8988T (cell line): ENCODE measurements at regions not wholly inside any gene's neighbourhood (a gene's known extent, or its start where the extent isn't known, plus 50 kb on each side); places are given as distances from the start of the nearest gene placed in this dataset.
"Not testable (repeated sequence)": the region's sequence is repeated elsewhere in the genome, so short reads cannot be mapped to it uniquely, and the experiment has no call there.

Experiments
- DNase-seq: peaks from one replicate; pipeline ENCODE4 v3.0.0; 2011

DNA sequence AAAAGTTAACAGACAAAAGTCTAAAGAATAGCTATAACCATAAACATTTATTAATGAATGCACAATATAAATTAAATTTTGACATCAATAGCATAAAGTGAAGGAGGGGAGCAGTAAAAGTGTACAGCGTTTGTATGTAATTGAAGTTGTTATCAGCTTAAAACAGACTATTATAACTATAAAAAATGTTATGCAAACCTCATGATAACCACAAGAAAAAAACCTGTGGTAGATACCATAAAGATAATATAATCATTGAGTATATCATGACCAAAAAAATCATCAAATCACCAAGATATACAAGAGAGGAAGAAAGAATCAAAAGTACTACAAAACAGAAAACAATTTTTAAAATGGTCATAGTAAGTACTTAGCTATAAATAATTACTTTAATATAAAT is 122.1 kb upstream of the ID2 start:
- DNase-seq: no peak

DNA sequence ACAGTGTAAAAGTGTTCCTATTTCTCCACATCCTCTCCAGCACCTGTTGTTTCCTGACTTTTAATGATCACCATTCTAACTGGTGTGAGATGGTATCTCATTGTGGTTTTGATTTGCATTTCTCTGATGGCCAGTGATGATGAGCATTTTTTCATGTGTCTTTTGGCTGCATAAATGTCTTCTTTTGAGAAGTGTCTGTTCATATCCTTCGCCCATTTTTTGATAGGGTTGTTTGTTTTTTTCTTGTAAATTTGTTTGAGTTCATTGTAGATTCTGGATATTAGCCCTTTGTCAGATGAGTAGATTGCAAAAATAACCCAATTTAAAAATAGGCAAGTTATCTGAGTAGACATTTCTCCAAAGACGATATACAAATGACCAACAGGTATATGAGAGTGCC is 120.2 kb upstream of the ID2 start:
- DNase-seq: not testable (repeated sequence)

DNA sequence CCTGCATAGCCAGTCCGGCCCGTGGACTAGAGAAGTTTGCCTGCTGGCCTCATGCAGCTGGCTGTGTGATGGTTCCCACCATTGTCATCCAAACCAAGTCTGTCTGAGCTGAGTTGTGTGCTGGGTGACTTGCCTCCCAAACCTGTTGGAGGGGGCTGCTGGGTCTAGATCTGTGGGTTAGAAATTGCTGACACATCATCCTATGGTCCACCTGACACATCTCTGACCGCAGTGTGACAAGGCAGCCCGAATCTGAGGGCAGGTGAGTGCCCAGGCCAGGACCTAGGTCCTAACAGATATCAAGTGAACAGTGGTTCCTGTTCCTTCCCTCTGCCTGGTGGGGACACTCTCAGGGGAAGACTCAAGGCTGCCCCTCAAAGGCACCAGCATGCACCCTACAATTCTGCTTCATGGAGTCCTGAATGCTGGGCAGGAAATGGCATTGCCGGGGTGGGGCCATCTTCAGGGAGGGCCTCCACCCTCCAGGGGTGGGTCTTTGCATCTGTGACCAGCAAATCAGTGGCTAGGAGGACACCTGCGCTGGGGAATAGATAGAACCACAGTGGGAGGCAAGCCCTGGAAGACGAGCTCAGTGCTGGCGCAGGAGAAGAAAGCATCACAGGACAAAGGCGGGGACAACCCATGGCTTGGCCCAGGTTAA is 117.9 kb upstream of the ID2 start:
- DNase-seq: no peak

DNA sequence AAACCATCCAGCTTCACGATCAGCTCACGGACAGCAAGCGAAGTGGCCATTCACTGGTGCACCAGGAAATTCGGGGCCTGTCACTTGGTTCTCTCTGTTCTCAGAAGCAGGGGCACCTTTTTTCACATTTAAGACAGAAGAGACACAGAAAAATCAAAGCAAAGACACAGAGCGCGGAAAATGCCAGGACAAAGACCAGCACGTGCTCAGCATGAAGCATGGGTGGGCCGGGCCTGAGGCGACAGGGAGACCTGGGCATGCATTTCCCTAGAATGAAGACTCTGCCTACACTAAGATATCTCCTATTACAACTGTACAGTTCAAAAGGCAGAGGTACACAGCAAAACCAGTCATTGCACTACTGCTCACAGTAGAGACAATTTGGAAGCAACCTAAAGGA is 117.4 kb upstream of the ID2 start:
- no peak for DNase-seq

DNA sequence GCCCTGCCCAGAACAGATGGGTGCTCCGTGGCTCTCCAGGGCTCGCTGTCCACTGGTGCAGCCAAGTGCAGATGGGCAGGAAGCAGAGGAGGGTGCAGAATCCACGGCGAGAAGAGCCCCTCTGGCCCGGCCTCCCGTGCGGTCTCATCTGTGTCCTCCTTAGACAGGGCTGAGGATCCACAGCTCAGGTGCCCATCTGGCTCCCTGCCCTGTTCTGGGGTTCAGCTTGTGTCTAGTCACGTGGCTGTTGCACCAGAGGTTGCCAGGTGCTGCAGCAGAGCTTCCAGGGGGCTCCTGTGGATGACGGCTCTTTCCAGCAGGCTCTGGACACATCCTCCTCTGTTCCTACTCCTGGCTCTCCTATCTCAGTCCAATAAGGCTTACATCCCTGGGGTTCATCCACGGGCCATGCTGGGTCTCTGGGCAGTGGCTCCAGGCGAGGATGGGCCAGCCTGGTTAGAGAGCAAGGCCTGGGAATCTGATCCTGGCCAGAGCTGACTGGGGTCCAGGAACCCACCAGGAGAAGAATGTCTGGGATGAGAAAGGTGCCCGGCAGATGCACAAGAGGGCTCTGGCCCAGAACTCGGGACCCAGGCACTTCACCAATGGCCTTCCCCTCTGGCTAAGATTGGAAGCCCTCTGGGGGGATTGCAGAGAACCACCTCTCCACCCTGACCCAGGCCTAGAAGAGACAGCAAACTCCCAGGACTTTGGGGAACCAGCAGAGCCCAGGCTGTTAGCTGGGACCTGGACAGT is 116.3 kb upstream of the ID2 start:
- DNase-seq: no peak

DNA sequence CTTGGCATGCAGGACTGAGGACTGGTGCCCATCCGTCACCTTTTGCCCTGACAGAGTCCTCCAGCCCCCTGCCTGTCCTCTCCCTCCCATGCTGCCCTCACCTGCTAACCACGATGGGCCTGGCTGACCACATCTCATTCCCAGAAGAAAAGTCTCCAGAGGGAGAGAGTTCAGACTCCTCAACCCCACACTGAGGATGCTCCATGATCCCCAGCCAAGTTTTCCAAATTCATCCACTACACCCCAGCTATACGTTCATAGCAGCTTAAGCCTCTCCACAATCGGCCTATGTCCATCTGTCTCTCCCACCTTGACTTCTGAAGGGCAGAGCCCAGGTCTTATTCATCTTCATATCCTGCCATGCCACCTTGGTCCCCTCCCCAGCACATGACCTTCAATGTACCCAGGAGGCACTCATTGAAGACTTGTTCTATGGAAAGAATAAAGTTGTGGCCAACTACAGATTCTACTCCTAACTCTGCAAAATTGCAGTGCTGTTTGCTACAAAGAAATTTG is 115.6 kb upstream of the ID2 start:
- DNase-seq: no peak

DNA sequence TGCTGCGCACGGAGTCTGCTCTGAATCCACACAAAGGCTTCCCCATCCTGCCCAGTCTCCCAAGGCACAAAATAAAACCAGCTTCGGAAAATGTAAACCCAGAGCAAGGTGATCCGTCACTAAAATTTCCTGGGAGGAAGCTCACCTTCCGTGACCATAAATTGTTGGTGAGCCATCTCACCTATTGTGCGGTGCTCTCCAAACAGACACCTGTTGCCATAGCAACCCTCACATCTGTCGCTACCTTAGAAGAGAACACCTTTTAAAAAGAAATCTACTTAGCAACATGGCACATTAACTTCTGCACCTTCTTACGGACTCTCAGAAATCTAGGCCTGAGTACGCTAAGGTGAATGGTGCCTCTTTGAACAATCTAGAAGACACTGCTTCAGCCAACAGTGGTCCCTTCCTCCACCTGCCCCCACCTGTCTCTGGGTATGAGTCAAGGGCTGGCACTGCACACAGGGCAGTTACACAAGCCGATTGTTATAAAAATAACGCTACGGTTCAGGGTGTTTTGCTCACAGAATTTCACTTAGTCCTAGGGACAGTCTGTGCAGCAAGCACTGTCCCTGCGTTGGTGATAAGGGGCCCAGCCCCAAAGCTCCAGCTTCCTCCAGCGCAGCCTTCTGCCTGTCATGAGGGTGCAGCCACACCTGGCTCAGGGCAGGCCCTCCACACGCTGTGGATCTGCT is 114.9 kb upstream of the ID2 start:
- no peak for DNase-seq

DNA sequence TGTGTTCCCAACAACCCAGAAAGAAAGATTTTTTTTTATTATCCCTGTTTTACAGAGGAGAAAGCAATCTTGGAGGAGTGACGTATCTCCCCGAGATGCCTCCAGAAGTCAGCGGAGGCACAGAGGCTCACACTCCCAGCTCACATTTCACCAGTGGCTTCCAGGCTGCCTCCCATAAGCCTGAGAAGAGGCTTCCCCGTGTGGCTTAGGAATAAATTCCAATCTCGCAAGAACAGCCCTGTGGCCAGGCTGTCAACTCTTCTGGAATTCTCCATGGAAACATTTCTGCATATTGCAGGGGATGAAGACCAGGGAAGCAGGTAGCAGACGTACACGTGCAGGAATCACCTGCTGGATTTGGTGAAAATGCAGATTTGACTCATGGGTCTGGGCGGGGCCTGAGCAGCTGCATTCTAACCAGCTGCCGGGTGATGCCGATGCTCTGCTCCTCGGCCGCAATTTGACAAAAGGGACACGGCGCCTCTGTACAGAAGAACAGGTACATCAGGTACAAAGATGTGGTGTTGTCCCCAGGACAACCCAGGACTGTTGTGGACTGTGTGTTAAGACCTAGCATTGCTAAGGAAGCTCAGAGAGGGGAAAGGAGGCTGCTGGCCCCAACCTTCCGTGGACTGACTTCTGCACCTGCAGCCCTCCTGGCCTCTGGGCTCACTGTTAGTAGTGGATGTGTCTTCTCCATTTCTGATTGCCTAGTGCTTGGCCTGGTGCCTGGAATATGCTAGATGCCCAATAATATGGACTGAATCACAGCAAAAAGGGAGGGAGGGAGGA is 114.2 kb upstream of the ID2 start:
- DNase-seq: no peak

DNA sequence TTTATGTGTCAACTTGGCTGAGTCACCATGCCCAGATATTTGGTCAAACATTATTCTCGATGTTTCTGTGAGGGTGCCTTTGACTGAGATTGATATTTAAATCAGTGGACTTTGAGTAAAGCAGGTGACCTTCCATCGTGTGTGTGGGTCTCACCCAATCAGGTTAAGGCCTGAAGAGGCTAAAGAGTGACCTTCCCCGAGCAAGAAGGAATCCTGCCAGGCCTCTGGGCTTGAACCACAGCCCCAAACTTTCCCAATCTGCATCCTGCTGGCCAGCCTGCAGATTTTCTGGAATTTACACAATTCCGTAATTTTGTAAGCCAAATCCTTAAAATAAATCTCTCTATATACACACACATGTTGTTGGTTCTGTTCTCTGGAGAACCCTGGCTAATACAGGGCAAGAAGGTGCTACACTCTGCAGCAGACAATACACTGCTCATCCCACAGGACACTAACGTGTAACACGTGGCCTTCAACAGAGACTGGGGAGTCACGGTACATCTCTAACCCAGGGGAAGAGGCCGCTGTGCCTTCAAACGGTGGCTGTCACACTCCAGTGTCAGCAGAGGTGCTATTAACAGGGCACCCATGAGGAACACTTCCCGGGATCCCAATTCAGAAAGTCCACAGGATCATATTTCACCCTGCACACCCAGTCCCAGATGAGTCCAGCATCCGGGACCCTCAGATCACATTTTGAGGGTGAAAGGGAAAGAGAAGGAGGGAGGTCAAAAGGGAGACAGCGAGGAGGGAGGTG is 113.1 kb upstream of the ID2 start:
- DNase-seq: no peak

DNA sequence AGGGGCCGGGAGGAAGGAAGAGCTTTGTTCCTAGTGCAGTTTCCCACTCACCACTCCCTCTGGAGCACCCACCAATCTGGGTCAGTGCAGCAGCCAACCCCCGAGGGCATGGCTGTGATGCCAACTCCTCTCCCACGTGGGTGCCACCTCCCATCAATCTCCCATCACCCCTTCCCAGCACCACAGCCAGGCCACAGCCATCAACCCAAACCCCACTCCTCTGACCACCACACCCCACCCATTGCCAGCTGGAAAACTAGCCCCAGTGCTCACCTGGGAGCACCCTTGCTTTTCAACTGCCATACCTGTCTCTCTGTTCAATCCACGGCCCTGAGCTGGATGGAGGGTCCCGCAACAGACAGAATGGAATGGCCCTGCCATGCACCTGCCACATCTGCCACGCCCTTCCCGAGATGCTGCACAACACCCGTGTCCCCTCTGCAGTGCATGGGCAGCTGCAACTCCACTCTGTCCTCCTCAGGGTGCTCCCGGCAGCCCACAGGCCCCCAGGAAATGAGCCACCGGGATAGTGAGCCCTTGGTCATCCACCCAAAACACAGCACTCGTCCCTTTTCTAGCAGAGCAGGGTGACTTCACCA is 112.4 kb upstream of the ID2 start:
- DNase-seq: no peak

DNA sequence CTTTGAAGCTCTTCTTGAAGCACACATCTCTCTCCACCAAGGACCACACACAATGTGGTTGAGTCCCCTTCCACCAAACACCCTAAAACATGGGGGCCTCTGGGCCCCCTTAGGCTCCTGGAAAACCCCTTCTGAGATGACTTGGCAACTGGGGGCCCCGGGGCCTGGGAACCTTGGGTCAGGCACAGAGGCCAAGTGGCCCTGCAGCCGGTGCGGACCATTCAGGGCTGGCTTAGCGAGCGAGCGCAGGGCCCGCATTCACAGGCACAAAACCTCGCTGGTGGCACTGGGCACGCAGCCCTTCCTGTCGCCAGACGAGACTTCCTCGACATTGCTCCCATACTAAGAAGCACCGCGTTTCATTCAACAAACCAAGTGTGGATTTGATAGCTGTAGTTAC is 111.2 kb upstream of the ID2 start:
- DNase-seq: no peak

DNA sequence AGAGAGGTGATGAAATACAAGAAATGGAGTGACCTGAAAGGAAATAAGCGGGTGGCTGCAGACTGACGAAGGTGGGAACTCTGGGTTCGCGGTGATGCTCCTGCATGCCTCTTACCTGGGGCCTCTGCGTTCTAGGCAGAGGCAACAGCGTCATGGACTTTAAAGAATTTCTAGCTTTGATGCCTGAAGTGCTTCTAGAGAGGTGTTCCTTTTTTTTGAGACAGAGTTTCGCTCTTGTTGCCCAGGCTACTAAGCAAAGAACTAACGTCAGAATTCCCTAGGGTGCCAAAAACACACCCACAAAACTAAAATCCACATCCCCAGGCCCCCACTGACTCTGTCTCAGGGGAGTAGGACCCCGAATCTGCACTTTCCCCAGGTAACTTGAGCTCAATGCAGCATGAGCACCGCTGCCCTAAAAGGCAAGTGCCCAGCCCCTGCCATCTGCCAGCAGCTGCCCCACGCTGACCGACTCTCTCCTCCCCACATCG is 110.5 kb upstream of the ID2 start:
- no peak for DNase-seq

DNA sequence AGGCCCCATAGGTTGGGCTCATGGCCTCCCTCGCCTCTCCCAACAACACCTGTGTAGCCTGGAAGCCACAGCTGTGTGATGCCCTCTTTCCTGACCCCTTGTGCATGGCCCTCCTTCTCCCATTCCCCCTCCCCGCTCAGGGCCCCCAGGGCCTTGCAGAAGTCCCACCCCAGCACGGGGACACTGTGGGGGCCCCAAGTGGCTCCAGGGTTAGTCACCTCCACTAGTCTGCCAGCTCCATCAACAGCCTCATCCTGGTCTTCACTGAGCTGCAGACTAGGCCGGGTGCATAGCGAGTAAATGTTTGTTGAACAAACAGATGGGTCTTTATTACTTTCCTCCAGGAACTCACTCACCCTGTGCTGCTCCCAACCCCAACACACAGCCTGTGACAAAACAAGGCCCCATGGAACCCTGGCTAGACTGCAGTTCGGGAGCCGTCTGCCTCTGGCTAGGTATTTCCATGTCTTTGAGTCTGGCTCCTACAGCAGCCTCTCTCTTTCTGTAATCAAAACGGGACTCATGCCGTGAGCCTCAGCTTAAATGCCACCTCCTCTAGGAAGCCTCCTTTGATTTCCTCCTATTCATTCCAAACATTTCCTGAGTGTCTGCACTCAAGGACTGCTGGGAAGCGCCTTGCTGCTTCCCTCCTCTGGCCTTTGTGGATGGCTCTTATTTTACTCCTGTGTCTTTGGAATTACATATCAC is 109.9 kb upstream of the ID2 start:
- DNase-seq: no peak

DNA sequence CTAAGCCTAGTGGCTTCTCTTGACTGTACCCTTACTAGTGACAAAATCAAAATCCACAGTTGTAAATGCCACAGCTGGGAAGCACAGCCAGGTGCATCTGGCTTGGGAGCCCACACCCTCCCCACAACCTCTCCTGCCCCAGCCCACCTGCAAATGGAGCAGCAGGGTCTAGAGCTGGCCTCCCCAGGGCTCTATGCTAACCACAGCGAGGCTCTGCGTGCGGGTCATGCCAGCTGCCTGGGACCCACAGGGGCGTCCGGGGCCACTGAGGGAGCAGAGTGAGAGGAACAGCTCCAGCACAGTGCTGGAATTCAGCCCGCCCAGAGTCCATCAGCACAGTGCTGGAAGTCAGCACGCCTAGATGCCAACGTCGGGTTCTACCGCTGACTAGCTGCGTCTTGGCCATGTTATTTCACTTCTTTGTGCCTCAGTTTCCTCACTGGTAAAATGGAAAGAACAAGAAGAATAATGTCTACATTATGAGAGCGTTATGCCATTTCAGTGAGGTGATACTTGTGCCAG is 109.1 kb upstream of the ID2 start:
- DNase-seq: no peak

DNA sequence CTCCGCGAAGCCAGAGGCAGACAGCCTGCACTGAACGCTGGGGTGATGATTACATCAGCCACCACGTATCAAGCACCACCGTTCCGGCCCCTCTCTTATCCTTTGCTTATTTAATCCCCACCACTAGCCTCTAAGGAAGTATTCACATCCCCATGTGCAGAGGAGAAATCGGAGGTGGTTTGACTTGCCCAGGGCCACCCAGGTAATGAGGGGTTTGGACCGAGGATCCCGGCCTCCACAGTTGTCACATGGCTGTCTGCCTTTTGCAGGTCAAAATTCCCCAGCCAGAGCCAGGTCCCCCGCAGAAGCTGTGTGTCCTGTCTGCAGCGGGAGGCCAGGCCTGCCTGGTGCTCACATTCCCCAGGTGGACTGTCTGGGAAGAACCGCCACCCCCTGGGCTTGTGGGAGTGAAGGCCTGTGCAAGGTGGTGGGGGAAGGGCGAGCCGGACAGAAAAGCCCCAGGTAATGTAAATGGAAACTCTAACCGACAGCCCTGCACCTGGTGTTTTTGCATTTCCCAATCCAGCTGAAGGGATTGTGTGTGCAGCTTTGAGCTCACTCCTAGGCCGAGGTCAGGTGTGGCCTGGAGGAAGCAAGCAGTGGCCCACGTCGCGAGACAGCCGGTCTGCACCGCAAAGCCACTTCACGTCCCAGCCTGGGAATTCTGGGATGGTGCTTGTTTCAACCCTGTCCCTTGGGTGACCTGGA is 108.5 kb upstream of the ID2 start:
- no peak for DNase-seq

DNA sequence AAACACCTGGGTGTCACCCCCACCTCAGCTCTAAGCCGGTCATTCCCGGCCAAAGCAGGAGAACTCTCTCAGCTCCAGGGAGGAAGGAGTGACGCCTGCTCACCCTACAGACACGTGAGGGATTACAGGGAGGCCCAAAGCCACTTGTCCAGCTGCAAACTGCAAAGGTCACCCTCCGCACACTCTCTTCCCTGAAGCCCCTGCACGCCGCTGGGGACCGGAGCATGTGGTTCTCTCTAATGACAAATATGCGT is 108.0 kb upstream of the ID2 start:
- DNase-seq: no peak

DNA sequence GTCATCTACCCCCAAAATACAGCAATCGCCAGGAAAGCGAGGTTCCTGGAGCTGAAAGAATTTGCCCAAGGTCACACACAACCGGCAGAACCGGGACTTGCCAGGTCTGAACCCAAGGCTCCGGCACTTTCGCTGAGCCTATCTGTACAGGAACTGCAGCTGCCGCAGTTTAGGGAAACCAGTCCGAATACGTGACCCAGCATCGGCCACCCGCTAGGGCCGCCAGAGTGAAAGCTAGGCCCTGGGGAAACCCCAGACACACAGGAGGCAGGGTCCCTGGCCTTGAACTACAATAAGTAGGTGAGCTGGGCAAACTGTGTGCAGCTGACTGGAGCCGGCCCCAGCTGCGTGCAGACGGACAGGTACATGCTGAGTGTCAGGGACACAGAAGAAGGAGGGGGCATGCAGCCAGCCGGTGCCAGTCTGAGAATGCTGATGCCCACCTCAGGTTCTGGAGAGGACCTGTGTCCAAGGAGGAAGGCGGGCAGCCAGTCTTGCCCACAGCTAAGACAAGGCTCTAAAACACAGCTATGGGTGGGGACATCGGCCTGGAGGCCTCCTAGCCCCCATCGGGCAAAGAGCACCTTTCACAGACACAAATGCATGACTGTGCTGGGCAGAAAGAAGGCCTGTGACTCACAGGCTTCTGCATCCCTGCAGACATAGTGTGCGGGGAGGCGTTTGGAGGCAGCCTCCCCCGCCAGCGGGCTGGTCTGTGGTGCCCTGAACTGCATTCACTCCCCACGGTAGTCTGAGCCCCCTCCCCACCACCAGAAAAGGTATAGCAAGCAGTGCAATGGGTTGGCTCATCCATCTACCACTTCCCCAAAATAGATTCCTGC is 107.4 kb upstream of the ID2 start:
- no peak for DNase-seq

DNA sequence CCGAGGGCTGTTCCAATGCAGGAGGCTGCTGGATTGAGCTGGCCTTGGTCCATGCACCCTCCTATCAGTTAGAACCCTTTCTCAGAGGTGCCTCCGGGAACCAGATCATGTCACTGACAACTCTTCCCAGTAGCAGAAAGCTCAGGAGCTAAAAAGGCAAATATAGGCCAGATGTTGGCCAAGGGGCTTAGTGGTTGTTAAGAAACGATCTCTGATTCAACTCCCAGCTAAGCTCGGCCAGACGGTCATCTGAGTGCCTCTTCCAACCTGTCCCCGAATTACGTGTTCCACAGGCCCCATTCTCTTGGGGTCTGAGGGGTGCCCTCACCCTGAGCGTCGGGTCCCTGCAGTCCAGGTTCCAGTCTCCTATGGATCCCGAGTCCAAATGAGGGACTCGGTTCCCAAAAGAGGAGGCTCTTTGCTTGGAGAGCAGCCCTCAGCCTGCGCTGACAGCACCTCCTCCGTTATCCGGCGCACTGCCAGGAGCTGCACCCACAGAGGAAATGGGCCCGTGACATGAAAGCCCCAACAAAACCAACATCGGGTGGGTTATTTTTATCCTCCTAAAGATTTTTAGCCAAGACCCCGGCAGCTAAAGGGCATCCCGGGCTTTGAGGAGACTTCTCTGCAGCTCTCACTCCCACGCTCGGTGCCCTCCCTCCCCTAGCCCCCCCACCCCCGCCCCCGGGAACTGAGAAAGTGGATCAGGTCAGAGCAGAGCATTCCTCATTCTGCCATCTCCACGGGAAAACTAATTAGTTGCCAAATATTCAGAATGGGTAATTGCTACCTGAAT is 106.6 kb upstream of the ID2 start:
- no peak for DNase-seq
